A673 (cell line): ENCODE measurements at regions not wholly inside any gene's neighbourhood (a gene's known extent, or its start where the extent isn't known, plus 50 kb on each side); places are given as distances from the start of the nearest gene placed in this dataset.

Experiments used
- EZH2 ChIP-seq: fragments of 200-600 bp; sonication (generic); IDR thresholded peaks from 2 replicates; pipeline ENCODE4 v1.6.1; 2017; ENCODE audit warnings: borderline replicate concordance, low read depth, mild to moderate bottlenecking, mixed read lengths, antibody characterized with exemption, low read length; ENCODE audit not compliant: poor library complexity, severe bottlenecking
- TF ChIP-seq, protein P1 (sequence below): fragments of 300-800, 200-600 bp; sonication (generic); conservative IDR thresholded peaks from 2 replicates; pipeline ENCODE4 v1.5.1; 2017; ENCODE audit warnings: low read depth, mild to moderate bottlenecking, antibody characterized with exemption, low read length, moderate library complexity, mixed read lengths

- TF ChIP-seq, protein P1, sequence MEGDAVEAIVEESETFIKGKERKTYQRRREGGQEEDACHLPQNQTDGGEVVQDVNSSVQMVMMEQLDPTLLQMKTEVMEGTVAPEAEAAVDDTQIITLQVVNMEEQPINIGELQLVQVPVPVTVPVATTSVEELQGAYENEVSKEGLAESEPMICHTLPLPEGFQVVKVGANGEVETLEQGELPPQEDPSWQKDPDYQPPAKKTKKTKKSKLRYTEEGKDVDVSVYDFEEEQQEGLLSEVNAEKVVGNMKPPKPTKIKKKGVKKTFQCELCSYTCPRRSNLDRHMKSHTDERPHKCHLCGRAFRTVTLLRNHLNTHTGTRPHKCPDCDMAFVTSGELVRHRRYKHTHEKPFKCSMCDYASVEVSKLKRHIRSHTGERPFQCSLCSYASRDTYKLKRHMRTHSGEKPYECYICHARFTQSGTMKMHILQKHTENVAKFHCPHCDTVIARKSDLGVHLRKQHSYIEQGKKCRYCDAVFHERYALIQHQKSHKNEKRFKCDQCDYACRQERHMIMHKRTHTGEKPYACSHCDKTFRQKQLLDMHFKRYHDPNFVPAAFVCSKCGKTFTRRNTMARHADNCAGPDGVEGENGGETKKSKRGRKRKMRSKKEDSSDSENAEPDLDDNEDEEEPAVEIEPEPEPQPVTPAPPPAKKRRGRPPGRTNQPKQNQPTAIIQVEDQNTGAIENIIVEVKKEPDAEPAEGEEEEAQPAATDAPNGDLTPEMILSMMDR, result no peak
- no peak for TF ChIP-seq EZH2
Measured at GRCh38 chr14:97066068-97066899, 269.1 kb downstream of the VRK1 start.
